H1 (cell line): ENCODE measurements at regions not wholly inside any gene's neighbourhood (a gene's known extent, or its start where the extent isn't known, plus 50 kb on each side); places are given as distances from the start of the nearest gene placed in this dataset.

Experiments used
- ATF2 ChIP-seq: IDR thresholded peaks from 2 replicates; pipeline ENCODE4 v1.6.1; 2012; ENCODE audit warnings: low read length, inconsistent platforms
- CEBPB ChIP-seq: IDR thresholded peaks from 2 replicates; pipeline ENCODE4 v1.6.1; 2012; ENCODE audit warnings: low read depth, low read length
- E2F6 ChIP-seq: IDR thresholded peaks from 2 replicates; pipeline ENCODE4 v1.6.1; 2012; ENCODE audit warnings: inconsistent platforms
- EGR1 ChIP-seq: IDR thresholded peaks from 2 replicates; pipeline ENCODE4 v1.6.1; 2011; ENCODE audit warnings: low read depth, low read length, borderline replicate concordance
- EP300 ChIP-seq, 2 experiments: IDR thresholded peaks; 1 replicate in 1 of 2; 2 replicates in 1 of 2; pipeline ENCODE4 v1.6.1; 2011 to 2012; ENCODE audit warnings: low read depth in 2 of 2, low read length in 2 of 2, mild to moderate bottlenecking in 2 of 2, borderline replicate concordance in 1 of 2, inconsistent platforms in 1 of 2, moderate library complexity in 1 of 2
- HDAC6 ChIP-seq: IDR thresholded peaks from one replicate; pipeline ENCODE4 v1.7.1; 2012; ENCODE audit warnings: low read depth, mild to moderate bottlenecking, inconsistent platforms, low read length, moderate library complexity
- KDM4A ChIP-seq: IDR thresholded peaks from one replicate; pipeline ENCODE4 v1.7.1; 2012; ENCODE audit warnings: low read depth, mild to moderate bottlenecking, moderate library complexity, low read length, inconsistent platforms; ENCODE audit not compliant: severe bottlenecking
- MAFK ChIP-seq: IDR thresholded peaks from 2 replicates; pipeline ENCODE4 v1.6.1; 2012; ENCODE audit warnings: low read depth, mild to moderate bottlenecking, improper control_type of control experiment, low read length
- RAD21 ChIP-seq, 2 experiments: IDR thresholded peaks in 1 of 2; conservative IDR thresholded peaks in 1 of 2; 2 replicates each; pipeline ENCODE4 v1.6.1; 2011; ENCODE audit warnings: low read depth in 2 of 2, low read length in 2 of 2, improper control_type of control experiment in 1 of 2, inconsistent platforms in 1 of 2, mild to moderate bottlenecking in 1 of 2, moderate library complexity in 1 of 2
- RBBP5 ChIP-seq: IDR thresholded peaks from 2 replicates; pipeline ENCODE4 v1.7.1; 2012; ENCODE audit warnings: low read depth, mild to moderate bottlenecking, inconsistent platforms, low read length, moderate library complexity, borderline replicate concordance
- RFX5 ChIP-seq: IDR thresholded peaks from 2 replicates; pipeline ENCODE4 v1.6.1; 2011; ENCODE audit warnings: low read depth, low read length, improper control_type of control experiment, borderline replicate concordance
- SIX5 ChIP-seq: IDR thresholded peaks from 2 replicates; pipeline ENCODE4 v1.6.1; 2011; ENCODE audit warnings: mild to moderate bottlenecking, low read depth, low read length
- SP4 ChIP-seq: IDR thresholded peaks from 2 replicates; pipeline ENCODE4 v1.6.1; 2012; ENCODE audit warnings: low read length, inconsistent platforms
- SRF ChIP-seq: IDR thresholded peaks from 2 replicates; pipeline ENCODE4 v1.6.1; 2011; ENCODE audit warnings: mild to moderate bottlenecking, low read depth, low read length, moderate library complexity
- TBP ChIP-seq: IDR thresholded peaks from 2 replicates; pipeline ENCODE4 v1.6.1; 2011; ENCODE audit warnings: low read depth, low read length, improper control_type of control experiment
- TCF12 ChIP-seq: IDR thresholded peaks from 2 replicates; pipeline ENCODE4 v1.6.1; 2011; ENCODE audit warnings: low read depth, mild to moderate bottlenecking, low read length
- USF2 ChIP-seq: IDR thresholded peaks from 2 replicates; pipeline ENCODE4 v1.6.1; 2011; ENCODE audit warnings: low read length, improper control_type of control experiment
- ZNF274 ChIP-seq: IDR thresholded peaks from 2 replicates; pipeline ENCODE4 v1.7.0; 2012; ENCODE audit warnings: low read length, borderline replicate concordance; ENCODE audit errors: extremely low read depth

GRCh38 chr5:87787625-87788256 is 375.0 kb upstream of the CCNH start (continued):
- TF ChIP-seq USF2, result no peak
- peak; percentile 22; the same call in 1 of the 2 replicates for TF ChIP-seq SRF
- no peak for TF ChIP-seq RFX5
- TF ChIP-seq MAFK, result no peak
- peak; percentile 72; the same call in 1 of the 2 replicates for TF ChIP-seq SIX5
- no peak for TF ChIP-seq RAD21 (IDR thresholded peaks at IDR 0.05 in 1 of 2, conservative IDR thresholded peaks at IDR 0.05 in 1 of 2; ENCODE audit: low read depth in 2 of 2, low read length in 2 of 2)
- peak; percentile 95 for TF ChIP-seq ATF2
- TF ChIP-seq KDM4A, result no peak
- TF ChIP-seq EP300 (IDR thresholded peaks at IDR 0.05; ENCODE audit: borderline replicate concordance in 1 of 2, low read depth in 2 of 2, low read length in 2 of 2), result peak in 1 of 2 experiments; percentile 94; a peak in 2 of 3 replicates
- no peak for TF ChIP-seq ZNF274
- no peak for TF ChIP-seq SP4
- TF ChIP-seq HDAC6, result no peak
- TF ChIP-seq RBBP5, result no peak
- peak; percentile 82; the same call in 1 of the 2 replicates for TF ChIP-seq TCF12
- TF ChIP-seq CEBPB, result no peak
- TF ChIP-seq E2F6, result no peak
- peak; percentile 5; the same call in 1 of the 2 replicates for TF ChIP-seq EGR1
- no peak for TF ChIP-seq TBP
